ENCODE measurements at regions not wholly inside any gene's neighbourhood (a gene's known extent, or its start where the extent isn't known, plus 50 kb on each side); places are given as distances from the start of the nearest gene placed in this dataset.
"Not testable (repeated sequence)": the region's sequence is repeated elsewhere in the genome, so short reads cannot be mapped to it uniquely, and the experiment has no call there.

GRCh38 chr13:60925686-60926085 lies 490.0 kb downstream of the PCDH20 start:
- DNase-seq (ENCODE audit: low read depth, low spot score), result no peak

- no peak for DNase-seq (ENCODE audit: low read depth, low spot score)
Measured at GRCh38 chr13:60924856-60925255, 490.8 kb downstream of the PCDH20 start.

GRCh38 chr13:60922576-60923231 lies 492.9 kb downstream of the PCDH20 start:
- DNase-seq (ENCODE audit: low read depth, low spot score), result no peak

- DNase-seq (ENCODE audit: low read depth, low spot score), result no peak
Measured at GRCh38 chr13:60893801-60894200, 496.8 kb downstream of the TDRD3 start.

- DNase-seq (ENCODE audit: low read depth, low spot score), result no peak
Measured at GRCh38 chr13:60887711-60888110, 490.7 kb downstream of the TDRD3 start.

GRCh38 chr13:60881507-60881906 lies 484.5 kb downstream of the TDRD3 start:
- no peak for DNase-seq (ENCODE audit: low read depth, low spot score)

GRCh38 chr13:60873116-60873515 lies 476.1 kb downstream of the TDRD3 start:
- DNase-seq (ENCODE audit: low read depth, low spot score), result no peak

GRCh38 chr13:60869941-60870613 lies 473.1 kb downstream of the TDRD3 start:
- DNase-seq (ENCODE audit: low read depth, low spot score), result no peak

- DNase-seq (ENCODE audit: low read depth, low spot score), result no peak
Measured at GRCh38 chr13:60869225-60869624, 472.2 kb downstream of the TDRD3 start.

- no peak for DNase-seq (ENCODE audit: low read depth, low spot score)
Measured at GRCh38 chr13:60862036-60862435, 465.0 kb downstream of the TDRD3 start.

- DNase-seq (ENCODE audit: low read depth, low spot score), result no peak
Measured at GRCh38 chr13:60857698-60858097, 460.7 kb downstream of the TDRD3 start.

- DNase-seq (ENCODE audit: low read depth, low spot score), result no peak
Measured at GRCh38 chr13:60852886-60853285, 455.9 kb downstream of the TDRD3 start.

- no peak for DNase-seq (ENCODE audit: low read depth, low spot score)
Measured at GRCh38 chr13:60851378-60851777, 454.4 kb downstream of the TDRD3 start.

GRCh38 chr13:60850526-60850925 lies 453.5 kb downstream of the TDRD3 start:
- no peak for DNase-seq (ENCODE audit: low read depth, low spot score)

- no peak for DNase-seq (ENCODE audit: low read depth, low spot score)
Measured at GRCh38 chr13:60838581-60838980, 441.6 kb downstream of the TDRD3 start.

GRCh38 chr13:60837806-60838205 lies 440.8 kb downstream of the TDRD3 start:
- DNase-seq (ENCODE audit: low read depth, low spot score), result no peak

- no peak for DNase-seq (ENCODE audit: low read depth, low spot score)
Measured at GRCh38 chr13:60836821-60837220, 439.8 kb downstream of the TDRD3 start.

- no peak for DNase-seq (ENCODE audit: low read depth, low spot score)
Measured at GRCh38 chr13:60811581-60811980, 414.6 kb downstream of the TDRD3 start.

GRCh38 chr13:60805640-60806039 lies 408.6 kb downstream of the TDRD3 start:
- not testable (repeated sequence) for DNase-seq (ENCODE audit: low read depth, low spot score)

GRCh38 chr13:60798503-60798902 lies 401.5 kb downstream of the TDRD3 start:
- DNase-seq (ENCODE audit: low read depth, low spot score), result no peak

- DNase-seq (ENCODE audit: low read depth, low spot score), result no peak
Measured at GRCh38 chr13:60797112-60797511, 400.1 kb downstream of the TDRD3 start.

- no peak for DNase-seq (ENCODE audit: low read depth, low spot score)
Measured at GRCh38 chr13:60794751-60795150, 397.7 kb downstream of the TDRD3 start.

- no peak for DNase-seq (ENCODE audit: low read depth, low spot score)
Measured at GRCh38 chr13:60790620-60791019, 393.6 kb downstream of the TDRD3 start.
